ENCODE measurements at regions not wholly inside any gene's neighbourhood (a gene's known extent, or its start where the extent isn't known, plus 50 kb on each side); places are given as distances from the start of the nearest gene placed in this dataset.

DNA sequence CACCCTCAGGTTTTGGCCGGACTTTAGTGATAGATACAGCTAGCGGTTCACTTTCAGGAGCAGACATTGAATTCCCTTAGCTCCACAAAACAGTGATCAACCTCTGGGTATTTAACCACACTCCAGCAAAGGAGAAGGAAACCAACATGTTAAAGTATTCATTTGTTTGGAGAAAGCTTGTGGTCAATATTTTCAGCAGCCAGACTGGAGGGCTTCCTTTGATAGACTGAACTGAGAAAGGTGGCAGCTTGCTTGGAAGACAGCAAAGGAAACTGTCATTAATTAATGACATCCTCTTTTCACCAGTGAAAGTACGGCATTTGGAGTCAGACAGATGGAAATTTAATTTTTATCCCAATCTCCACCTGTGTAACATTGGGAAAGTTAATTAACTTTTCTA is 289.1 kb upstream of the CLNK start:
- Histone ChIP-seq H3K4me3 (ENCODE audit: low read depth, low read length) (no peak overlapping the region), H4K8ac (ENCODE audit: low read depth, low read length) (no peak overlapping the region), H2AFZ (ENCODE audit: insufficient read depth, low read length, poor library complexity) (no peak overlapping the region), H3K79me2 (ENCODE audit: control insufficient read depth, insufficient read depth, low read length, poor library complexity) (no peaks in the 10 kb centered on the region), H3K4me1 (ENCODE audit: control insufficient read depth in 1 of 2, insufficient read depth in 2 of 2, low read length in 2 of 2) (no peaks in the 10 kb centered on the region), H3K9ac (ENCODE audit: low read length) (no peak overlapping the region), H2BK120ac (ENCODE audit: insufficient read depth, low read length, poor library complexity) (no peak overlapping the region), H3K79me1 (ENCODE audit: low read length) (no peaks in the 10 kb centered on the region), H3K27me3 (ENCODE audit: insufficient read depth, low read length) (no peaks in the 10 kb centered on the region), H3K4me2 (ENCODE audit: low read length) (no peak overlapping the region), H4K12ac (ENCODE audit: low read depth, low read length) (no peak overlapping the region), H3K36me3 (ENCODE audit: control insufficient read depth in 1 of 2, insufficient read depth in 2 of 2, low read length in 2 of 2) (no peaks in the 10 kb centered on the region), H2AK5ac (ENCODE audit: low read length) (no peak overlapping the region), H3K9me3 (ENCODE audit: insufficient read depth, low read depth, low read length) (no peaks in the 10 kb centered on the region), H2BK12ac (ENCODE audit: low read length) (no peak overlapping the region), H2BK5ac (ENCODE audit: low read depth, low read length, poor library complexity) (no peak overlapping the region), H3K27ac (ENCODE audit: low read depth, low read length) (no peak overlapping the region), H4K91ac (ENCODE audit: low read depth, low read length) (no peak overlapping the region), H3K23ac (ENCODE audit: low read length) (no peak overlapping the region), H3K4ac (ENCODE audit: low read depth, low read length) (no peak overlapping the region), H3K18ac (ENCODE audit: low read length) (no peak overlapping the region), H3K14ac (ENCODE audit: low read length) (no peak overlapping the region)
- no CpG with 5 or more reads among the region's 3 CpGs for WGBS (ENCODE audit: extremely low coverage, insufficient coverage, insufficient read length)
- DNase-seq, result no peak

DNA sequence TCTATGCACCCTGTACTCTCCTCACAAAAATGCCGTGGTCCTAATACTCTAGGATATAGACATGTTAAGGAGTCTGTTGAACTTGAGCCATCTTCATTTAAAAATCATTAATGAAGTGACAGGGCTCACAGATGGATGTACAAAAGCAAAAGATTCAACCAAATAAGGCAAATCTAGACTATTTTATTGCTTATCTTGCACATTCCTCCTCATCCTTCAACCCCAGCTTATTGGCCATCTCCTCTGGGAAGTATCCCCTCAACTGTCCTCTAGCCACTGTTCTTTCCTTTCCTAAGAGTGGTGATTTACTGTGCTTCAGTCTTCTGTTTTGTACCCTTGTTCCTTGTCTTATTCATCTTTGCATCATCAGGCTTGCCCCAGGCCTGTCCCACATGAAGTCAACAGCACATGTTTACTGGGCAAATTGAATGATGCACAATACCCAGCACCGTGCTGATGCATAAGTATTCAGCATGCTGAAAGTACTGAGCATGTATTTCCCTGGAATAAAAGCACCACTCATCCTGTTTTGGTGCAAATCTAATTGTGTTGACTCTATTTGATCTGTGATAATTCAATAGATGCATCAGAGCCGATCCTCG is 287.3 kb upstream of the CLNK start:
- no peak for DNase-seq
- no peaks in the 10 kb centered on the region for H3K4me1 ChIP-seq (ENCODE audit: control insufficient read depth in 1 of 2, insufficient read depth in 2 of 2, low read length in 2 of 2)
- H3K4me3 ChIP-seq (ENCODE audit: low read depth, low read length), result no peak overlapping the region
- H3K27ac ChIP-seq (ENCODE audit: low read depth, low read length), result no peak overlapping the region
- H4K91ac ChIP-seq (ENCODE audit: low read depth, low read length), result no peak overlapping the region
- no peak overlapping the region for H4K8ac ChIP-seq (ENCODE audit: low read depth, low read length)
- no peaks in the 10 kb centered on the region for H3K79me2 ChIP-seq (ENCODE audit: control insufficient read depth, insufficient read depth, low read length, poor library complexity)
- no peak overlapping the region for H2BK120ac ChIP-seq (ENCODE audit: insufficient read depth, low read length, poor library complexity)
- no peak overlapping the region for H4K12ac ChIP-seq (ENCODE audit: low read depth, low read length)
- H3K9ac ChIP-seq (ENCODE audit: low read length), result no peak overlapping the region
- H3K18ac ChIP-seq (ENCODE audit: low read length), result no peak overlapping the region
- no peak overlapping the region for H3K23ac ChIP-seq (ENCODE audit: low read length)
- no peak overlapping the region for H3K4ac ChIP-seq (ENCODE audit: low read depth, low read length)
- H3K9me3 ChIP-seq (ENCODE audit: insufficient read depth, low read depth, low read length), result no peaks in the 10 kb centered on the region
- no peak overlapping the region for H2BK12ac ChIP-seq (ENCODE audit: low read length)
- H3K27me3 ChIP-seq (ENCODE audit: insufficient read depth, low read length), result no peaks in the 10 kb centered on the region
- no peak overlapping the region for H3K14ac ChIP-seq (ENCODE audit: low read length)
- no CpG with 5 or more reads among the region's 4 CpGs for WGBS (ENCODE audit: extremely low coverage, insufficient coverage, insufficient read length)
- no peaks in the 10 kb centered on the region for H3K79me1 ChIP-seq (ENCODE audit: low read length)
- no peak overlapping the region for H2AK5ac ChIP-seq (ENCODE audit: low read length)
- no peaks in the 10 kb centered on the region for H3K36me3 ChIP-seq (ENCODE audit: control insufficient read depth in 1 of 2, insufficient read depth in 2 of 2, low read length in 2 of 2)
- H2BK5ac ChIP-seq (ENCODE audit: low read depth, low read length, poor library complexity), result no peak overlapping the region
- no peak overlapping the region for H3K4me2 ChIP-seq (ENCODE audit: low read length)
- no peak overlapping the region for H2AFZ ChIP-seq (ENCODE audit: insufficient read depth, low read length, poor library complexity)

- H3K23ac ChIP-seq (ENCODE audit: low read length), result no peak overlapping the region
- no peak overlapping the region for H3K14ac ChIP-seq (ENCODE audit: low read length)
- no peak overlapping the region for H3K18ac ChIP-seq (ENCODE audit: low read length)
- no peaks in the 10 kb centered on the region for H3K27me3 ChIP-seq (ENCODE audit: insufficient read depth, low read length)
- no peak overlapping the region for H2BK5ac ChIP-seq (ENCODE audit: low read depth, low read length, poor library complexity)
- H3K79me1 ChIP-seq (ENCODE audit: low read length), result no peaks in the 10 kb centered on the region
- no peak overlapping the region for H2AFZ ChIP-seq (ENCODE audit: insufficient read depth, low read length, poor library complexity)
- H3K79me2 ChIP-seq (ENCODE audit: control insufficient read depth, insufficient read depth, low read length, poor library complexity), result no peaks in the 10 kb centered on the region
- WGBS (ENCODE audit: extremely low coverage, insufficient coverage, insufficient read length), result no CpG with 5 or more reads among the region's 5 CpGs
- H3K4ac ChIP-seq (ENCODE audit: low read depth, low read length), result no peak overlapping the region
- H2AK5ac ChIP-seq (ENCODE audit: low read length), result no peak overlapping the region
- H3K9me3 ChIP-seq (ENCODE audit: insufficient read depth, low read depth, low read length), result peaks cover 9% of the 10 kb centered on the region
- no peak for DNase-seq
- H2BK120ac ChIP-seq (ENCODE audit: insufficient read depth, low read length, poor library complexity), result no peak overlapping the region
- no peak overlapping the region for H4K12ac ChIP-seq (ENCODE audit: low read depth, low read length)
- H3K9ac ChIP-seq (ENCODE audit: low read length), result no peak overlapping the region
- no peaks in the 10 kb centered on the region for H3K36me3 ChIP-seq (ENCODE audit: control insufficient read depth in 1 of 2, insufficient read depth in 2 of 2, low read length in 2 of 2)
- H3K27ac ChIP-seq (ENCODE audit: low read depth, low read length), result no peak overlapping the region
- no peak overlapping the region for H3K4me2 ChIP-seq (ENCODE audit: low read length)
- H4K8ac ChIP-seq (ENCODE audit: low read depth, low read length), result no peak overlapping the region
- no peaks in the 10 kb centered on the region for H3K4me1 ChIP-seq (ENCODE audit: control insufficient read depth in 1 of 2, insufficient read depth in 2 of 2, low read length in 2 of 2)
- H3K4me3 ChIP-seq (ENCODE audit: low read depth, low read length), result no peak overlapping the region
- H4K91ac ChIP-seq (ENCODE audit: low read depth, low read length), result no peak overlapping the region
- no peak overlapping the region for H2BK12ac ChIP-seq (ENCODE audit: low read length)
These were observed 280.6 kb upstream of the CLNK start for GRCh38 chr4:10965196-10965595.

GRCh38 chr4:10963958-10964703 is 279.6 kb upstream of the CLNK start:
- DNase-seq, result no peak
- Histone ChIP-seq H3K4me1 (ENCODE audit: control insufficient read depth in 1 of 2, insufficient read depth in 2 of 2, low read length in 2 of 2) (no peaks in the 10 kb centered on the region), H2BK5ac (ENCODE audit: low read depth, low read length, poor library complexity) (no peak overlapping the region), H3K14ac (ENCODE audit: low read length) (no peak overlapping the region), H3K9me3 (ENCODE audit: insufficient read depth, low read depth, low read length) (peaks cover 9% of the 10 kb centered on the region), H4K8ac (ENCODE audit: low read depth, low read length) (no peak overlapping the region), H4K12ac (ENCODE audit: low read depth, low read length) (no peak overlapping the region), H2BK12ac (ENCODE audit: low read length) (no peak overlapping the region), H3K23ac (ENCODE audit: low read length) (no peak overlapping the region), H3K9ac (ENCODE audit: low read length) (no peak overlapping the region), H3K4me3 (ENCODE audit: low read depth, low read length) (peak overlapping the region; percentile 48), H3K79me1 (ENCODE audit: low read length) (no peaks in the 10 kb centered on the region), H2AFZ (ENCODE audit: insufficient read depth, low read length, poor library complexity) (no peak overlapping the region), H3K36me3 (ENCODE audit: control insufficient read depth in 1 of 2, insufficient read depth in 2 of 2, low read length in 2 of 2) (no peaks in the 10 kb centered on the region), H2AK5ac (ENCODE audit: low read length) (no peak overlapping the region), H3K79me2 (ENCODE audit: control insufficient read depth, insufficient read depth, low read length, poor library complexity) (no peaks in the 10 kb centered on the region), H3K4me2 (ENCODE audit: low read length) (no peak overlapping the region), H3K4ac (ENCODE audit: low read depth, low read length) (no peak overlapping the region), H3K27ac (ENCODE audit: low read depth, low read length) (no peak overlapping the region), H4K91ac (ENCODE audit: low read depth, low read length) (no peak overlapping the region), H3K27me3 (ENCODE audit: insufficient read depth, low read length) (no peaks in the 10 kb centered on the region), H2BK120ac (ENCODE audit: insufficient read depth, low read length, poor library complexity) (no peak overlapping the region), H3K18ac (ENCODE audit: low read length) (no peak overlapping the region)
- no CpG with 5 or more reads among the region's 11 CpGs for WGBS (ENCODE audit: extremely low coverage, insufficient coverage, insufficient read length)
